Body of pancreas (tissue), 4 donors: ENCODE measurements at regions not wholly inside any gene's neighbourhood (a gene's known extent, or its start where the extent isn't known, plus 50 kb on each side); places are given as distances from the start of the nearest gene placed in this dataset.

Experiments used
- POLR2A ChIP-seq, 3 donors: fragments of 450-650 bp; IDR thresholded peaks; one replicate each; pipeline ENCODE4 v1.6.1; 2016; ENCODE audit warnings: antibody characterized with exemption in 3 of 3, mild to moderate bottlenecking in 2 of 3
- TF ChIP-seq, protein P1 (sequence below), 7 experiments: fragments of 450-650 bp in 4 of 7; fragments of 200-600 bp in 3 of 7; sonication (generic) in 3 of 7; IDR thresholded peaks; one replicate each; pipeline ENCODE4 v1.5.1; 2016 to 2019; ENCODE audit warnings: antibody characterized with exemption in 7 of 7

DNA sequence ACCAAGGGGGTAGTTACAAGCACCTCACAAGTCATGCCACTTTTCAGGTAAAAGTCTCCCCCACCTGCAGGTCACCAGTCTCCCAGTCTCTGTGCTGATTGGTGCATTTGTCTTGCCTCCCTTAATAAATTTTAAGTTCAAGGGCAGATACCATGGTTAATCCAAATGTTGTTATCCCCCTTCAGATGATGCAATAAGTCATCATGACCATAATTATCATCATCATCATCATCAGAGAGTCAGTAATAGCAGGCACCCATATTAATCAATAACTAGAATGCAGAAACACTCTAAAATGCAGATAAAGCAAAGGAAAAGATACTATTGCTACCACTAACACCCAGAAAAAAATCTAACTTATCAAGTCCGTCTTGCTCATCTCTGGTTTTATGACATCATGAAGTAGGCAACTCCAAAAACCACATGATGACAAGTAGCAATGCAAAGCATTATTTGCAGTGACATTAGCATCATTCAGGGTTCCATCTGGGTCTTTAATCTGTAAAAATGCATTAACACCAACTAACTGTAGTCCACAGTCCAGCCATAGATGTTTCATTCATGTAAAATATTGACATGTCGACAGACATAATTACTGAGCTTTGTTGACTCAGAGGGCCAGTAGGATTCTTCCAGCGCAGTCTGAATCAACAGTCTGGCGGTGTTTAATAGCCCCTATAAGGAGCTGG, 492.0 kb upstream of the RUNX1 start:
- TF ChIP-seq, protein P1, sequence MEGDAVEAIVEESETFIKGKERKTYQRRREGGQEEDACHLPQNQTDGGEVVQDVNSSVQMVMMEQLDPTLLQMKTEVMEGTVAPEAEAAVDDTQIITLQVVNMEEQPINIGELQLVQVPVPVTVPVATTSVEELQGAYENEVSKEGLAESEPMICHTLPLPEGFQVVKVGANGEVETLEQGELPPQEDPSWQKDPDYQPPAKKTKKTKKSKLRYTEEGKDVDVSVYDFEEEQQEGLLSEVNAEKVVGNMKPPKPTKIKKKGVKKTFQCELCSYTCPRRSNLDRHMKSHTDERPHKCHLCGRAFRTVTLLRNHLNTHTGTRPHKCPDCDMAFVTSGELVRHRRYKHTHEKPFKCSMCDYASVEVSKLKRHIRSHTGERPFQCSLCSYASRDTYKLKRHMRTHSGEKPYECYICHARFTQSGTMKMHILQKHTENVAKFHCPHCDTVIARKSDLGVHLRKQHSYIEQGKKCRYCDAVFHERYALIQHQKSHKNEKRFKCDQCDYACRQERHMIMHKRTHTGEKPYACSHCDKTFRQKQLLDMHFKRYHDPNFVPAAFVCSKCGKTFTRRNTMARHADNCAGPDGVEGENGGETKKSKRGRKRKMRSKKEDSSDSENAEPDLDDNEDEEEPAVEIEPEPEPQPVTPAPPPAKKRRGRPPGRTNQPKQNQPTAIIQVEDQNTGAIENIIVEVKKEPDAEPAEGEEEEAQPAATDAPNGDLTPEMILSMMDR (IDR thresholded peaks at IDR 0.05), result no peak
- TF ChIP-seq POLR2A (IDR thresholded peaks at IDR 0.05), result no peak
